ENCODE measurements at regions not wholly inside any gene's neighbourhood (a gene's known extent, or its start where the extent isn't known, plus 50 kb on each side); places are given as distances from the start of the nearest gene placed in this dataset.

DNA sequence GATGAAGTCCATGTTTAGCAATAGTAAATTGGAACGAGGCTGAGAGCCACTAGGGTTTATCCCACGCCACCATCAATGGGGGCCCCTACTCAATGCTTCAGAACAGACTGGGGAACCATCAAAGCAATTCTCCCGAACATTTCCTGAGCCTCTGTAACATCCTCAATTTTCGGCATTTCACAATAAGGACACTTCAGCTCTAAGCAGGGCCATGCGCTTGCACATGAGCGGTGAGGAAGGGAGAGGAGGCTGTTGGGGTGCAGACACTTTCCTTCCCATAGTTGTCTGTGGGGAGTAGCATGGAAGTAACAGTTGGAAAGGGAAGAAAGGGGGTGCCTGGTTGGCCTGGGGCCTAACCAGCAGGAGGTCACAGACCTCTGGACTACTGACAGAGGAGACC is 129.9 kb upstream of the PRMT8 start:
- TF ChIP-seq, protein P1, sequence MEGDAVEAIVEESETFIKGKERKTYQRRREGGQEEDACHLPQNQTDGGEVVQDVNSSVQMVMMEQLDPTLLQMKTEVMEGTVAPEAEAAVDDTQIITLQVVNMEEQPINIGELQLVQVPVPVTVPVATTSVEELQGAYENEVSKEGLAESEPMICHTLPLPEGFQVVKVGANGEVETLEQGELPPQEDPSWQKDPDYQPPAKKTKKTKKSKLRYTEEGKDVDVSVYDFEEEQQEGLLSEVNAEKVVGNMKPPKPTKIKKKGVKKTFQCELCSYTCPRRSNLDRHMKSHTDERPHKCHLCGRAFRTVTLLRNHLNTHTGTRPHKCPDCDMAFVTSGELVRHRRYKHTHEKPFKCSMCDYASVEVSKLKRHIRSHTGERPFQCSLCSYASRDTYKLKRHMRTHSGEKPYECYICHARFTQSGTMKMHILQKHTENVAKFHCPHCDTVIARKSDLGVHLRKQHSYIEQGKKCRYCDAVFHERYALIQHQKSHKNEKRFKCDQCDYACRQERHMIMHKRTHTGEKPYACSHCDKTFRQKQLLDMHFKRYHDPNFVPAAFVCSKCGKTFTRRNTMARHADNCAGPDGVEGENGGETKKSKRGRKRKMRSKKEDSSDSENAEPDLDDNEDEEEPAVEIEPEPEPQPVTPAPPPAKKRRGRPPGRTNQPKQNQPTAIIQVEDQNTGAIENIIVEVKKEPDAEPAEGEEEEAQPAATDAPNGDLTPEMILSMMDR (conservative IDR thresholded peaks at IDR 0.05; ENCODE audit: low read depth, low read length), result no peak
- no peak for DNase-seq (ENCODE audit: low read depth)
- H3K4me3 ChIP-seq (ENCODE audit: low read depth, low read length), result no peak overlapping the region

DNA sequence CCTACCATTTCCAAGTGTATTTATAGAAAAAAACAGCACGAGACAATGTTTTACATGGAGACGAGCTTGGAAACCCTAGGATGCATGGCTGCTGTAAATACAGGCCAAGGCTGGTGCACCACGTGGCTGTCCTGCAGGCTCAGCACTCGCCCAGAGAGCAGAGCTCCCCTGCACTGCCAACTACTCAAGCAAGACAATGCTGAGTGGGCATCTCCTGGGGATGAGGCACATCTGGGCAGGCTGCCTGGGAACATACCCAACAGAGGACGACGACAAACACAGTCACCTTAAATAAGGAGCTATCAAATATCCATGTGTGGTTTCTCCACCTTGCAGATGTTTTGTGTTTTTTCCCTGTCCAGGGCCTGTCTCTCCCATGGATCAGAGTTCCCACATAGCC is 128.3 kb upstream of the PRMT8 start:
- TF ChIP-seq, protein P1 (conservative IDR thresholded peaks at IDR 0.05; ENCODE audit: low read depth, low read length), result no peak
- no peak overlapping the region for H3K4me3 ChIP-seq (ENCODE audit: low read depth, low read length)
- no peak for DNase-seq (ENCODE audit: low read depth)

DNA sequence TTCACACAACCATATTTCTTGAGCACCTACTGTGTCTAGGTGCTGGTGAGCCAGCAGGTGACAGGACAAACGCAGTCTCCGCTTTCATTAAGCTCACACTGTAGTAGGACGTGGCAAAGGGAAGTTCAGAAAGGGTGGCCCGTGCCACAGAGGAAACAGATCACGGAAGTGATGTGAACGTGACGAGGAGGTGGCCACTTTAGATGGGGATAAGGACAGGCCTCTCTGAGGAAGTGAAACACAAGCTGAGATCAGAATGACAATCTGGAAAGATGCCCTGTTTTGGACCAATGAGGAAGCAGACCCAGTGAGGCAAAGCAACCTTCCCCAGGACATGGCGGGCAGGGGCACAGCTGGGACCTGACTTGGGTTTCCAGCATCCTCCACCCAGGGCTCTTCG is 127.4 kb upstream of the PRMT8 start:
- DNase-seq (ENCODE audit: low read depth), result no peak
- TF ChIP-seq, protein P1 (conservative IDR thresholded peaks at IDR 0.05; ENCODE audit: low read depth, low read length), result no peak
- no peak overlapping the region for H3K4me3 ChIP-seq (ENCODE audit: low read depth, low read length)

DNA sequence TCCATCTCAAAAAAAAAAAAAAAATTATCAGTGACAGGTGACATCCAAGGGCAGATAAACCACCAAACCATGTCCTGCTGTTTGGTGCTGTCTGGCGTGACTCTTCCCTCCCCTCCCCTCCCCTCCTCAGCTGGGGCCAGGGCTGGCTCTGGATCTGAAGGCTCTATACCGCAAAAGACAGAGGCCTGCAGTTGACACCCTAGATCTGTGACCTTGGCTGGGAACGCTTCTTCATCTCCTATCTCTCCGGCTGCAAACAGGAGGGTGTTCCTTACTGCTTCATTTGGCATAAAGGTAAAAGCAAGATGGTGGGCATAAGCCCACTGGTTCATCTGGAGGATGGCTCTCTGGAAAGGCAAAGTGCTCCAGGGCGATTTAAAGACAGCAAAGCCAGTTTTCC is 126.8 kb upstream of the PRMT8 start:
- TF ChIP-seq, protein P1 (conservative IDR thresholded peaks at IDR 0.05; ENCODE audit: low read depth, low read length), result no peak
- no peak for DNase-seq (ENCODE audit: low read depth)
- H3K4me3 ChIP-seq (ENCODE audit: low read depth, low read length), result no peak overlapping the region

DNA sequence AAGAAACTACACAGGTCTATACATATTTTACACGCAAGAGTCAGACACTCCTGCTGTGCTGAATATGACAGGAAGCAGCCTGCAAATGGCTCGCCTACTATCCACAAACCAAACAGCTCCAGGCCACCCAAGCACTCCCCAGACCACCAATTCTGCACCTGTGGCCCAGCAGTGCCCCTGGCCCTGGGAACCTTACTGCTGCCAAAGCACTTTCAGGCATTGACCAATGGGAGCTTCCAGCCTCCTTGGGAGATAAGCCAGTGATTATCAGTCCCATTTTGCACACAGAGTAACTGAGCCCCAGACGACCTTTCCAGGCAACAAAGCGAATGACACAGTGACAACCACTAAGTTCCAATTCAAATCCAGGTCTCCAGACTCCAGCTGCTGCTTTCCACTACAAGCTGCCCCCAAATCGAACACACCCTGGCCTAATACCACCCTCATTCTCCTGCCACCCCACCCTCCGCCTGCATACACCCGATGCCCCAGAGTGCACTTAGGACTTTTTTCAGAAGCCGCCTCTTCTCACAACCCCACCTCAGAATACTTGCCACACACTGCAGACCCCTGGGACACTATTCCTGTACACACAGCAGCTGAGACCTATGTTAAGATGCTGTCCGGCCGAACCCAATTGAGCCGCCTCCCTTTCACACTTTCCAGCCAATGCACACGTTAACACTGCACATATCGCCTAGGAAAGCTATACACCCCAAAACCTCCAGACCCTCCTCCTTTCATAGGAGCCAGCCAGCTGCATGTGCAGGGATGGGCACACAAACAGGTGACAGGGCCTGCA is 126.1 kb upstream of the PRMT8 start:
- no peak overlapping the region for H3K4me3 ChIP-seq (ENCODE audit: low read depth, low read length)
- no peak for DNase-seq (ENCODE audit: low read depth)
- TF ChIP-seq, protein P1 (conservative IDR thresholded peaks at IDR 0.05; ENCODE audit: low read depth, low read length), result no peak

DNA sequence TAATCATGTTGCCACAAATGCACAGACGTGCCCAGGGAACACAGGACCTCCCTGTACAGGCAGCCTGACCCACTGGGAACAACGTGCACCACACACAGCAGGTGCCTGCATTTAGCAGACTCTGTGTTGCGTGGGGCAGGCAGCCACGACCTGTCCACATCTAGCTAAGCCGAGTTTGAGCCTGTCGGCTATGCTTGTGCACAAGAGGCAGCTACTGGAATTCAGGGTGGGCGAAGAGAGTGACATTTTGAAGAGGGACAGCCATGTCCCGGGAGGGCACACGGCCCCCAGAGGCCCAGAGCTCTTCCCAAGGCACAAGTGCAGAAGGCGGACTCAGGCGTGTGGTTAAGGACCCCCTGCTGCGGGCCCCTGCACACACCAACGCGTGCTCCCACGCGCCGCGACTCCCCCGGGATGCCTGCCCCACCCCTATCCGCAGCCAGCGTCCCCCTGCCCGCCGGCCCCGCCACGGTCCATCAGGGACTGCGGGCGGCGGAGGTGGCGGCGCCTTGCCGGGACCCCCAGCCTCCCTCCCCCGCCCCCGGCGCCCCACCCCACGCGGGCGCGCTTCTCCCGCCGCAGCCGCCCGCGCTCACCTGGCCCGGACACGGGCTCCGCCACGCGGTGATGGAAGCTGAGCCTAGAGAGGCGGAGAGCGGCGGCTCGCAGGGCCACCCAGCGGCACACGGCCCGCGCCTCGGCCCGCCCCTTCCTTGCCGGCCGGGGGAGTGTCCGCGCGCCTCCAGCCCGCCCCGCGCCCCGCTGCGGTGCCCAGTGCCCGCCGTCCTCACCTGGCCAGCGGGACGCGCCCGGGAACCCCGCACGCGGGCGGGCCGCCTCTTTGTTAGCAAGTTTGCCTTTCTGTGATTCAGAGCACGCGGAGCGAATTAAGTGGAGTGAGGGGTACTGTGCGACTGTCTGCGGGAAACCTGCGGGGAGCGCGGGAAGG is 125.3 kb upstream of the PRMT8 start:
- no peak overlapping the region for H3K4me3 ChIP-seq (ENCODE audit: low read depth, low read length)
- TF ChIP-seq, protein P1 (conservative IDR thresholded peaks at IDR 0.05; ENCODE audit: low read depth, low read length), result no peak
- no peak for DNase-seq (ENCODE audit: low read depth)
